ENCODE measurements at regions not wholly inside any gene's neighbourhood (a gene's known extent, or its start where the extent isn't known, plus 50 kb on each side); places are given as distances from the start of the nearest gene placed in this dataset.

- Histone ChIP-seq H3K9me3 (ENCODE audit: severe bottlenecking) (no peaks in the 10 kb centered on the region), H3K27ac (no peak overlapping the region), H3K27me3 (ENCODE audit: insufficient read depth, low read depth, severe bottlenecking) (no peaks in the 10 kb centered on the region), H3K36me3 (no peaks in the 10 kb centered on the region), H3K4me3 (ENCODE audit: low read depth, low read length) (no peak overlapping the region)
- no peak for DNase-seq
- TF ChIP-seq CTCF (IDR thresholded peaks at IDR 0.05; ENCODE audit: low read depth, low read length) = no peak
Observed at GRCh38 chr1:5601516-5601915, 390.7 kb downstream of the NPHP4 start.

- TF ChIP-seq CTCF (IDR thresholded peaks at IDR 0.05; ENCODE audit: low read depth, low read length) = no peak
- no peaks in the 10 kb centered on the region for H3K9me3 ChIP-seq (ENCODE audit: severe bottlenecking)
Observed at GRCh38 chr1:5599541-5599940, 392.7 kb downstream of the NPHP4 start.

GRCh38 chr1:5598824-5599395 is 393.3 kb downstream of the NPHP4 start:
- TF ChIP-seq CTCF (IDR thresholded peaks at IDR 0.05; ENCODE audit: low read depth, low read length) = no peak
- DNase-seq = no peak
- no peaks in the 10 kb centered on the region for H3K9me3 ChIP-seq (ENCODE audit: severe bottlenecking)
- H3K27ac ChIP-seq = no peak overlapping the region
- no peaks in the 10 kb centered on the region for H3K36me3 ChIP-seq
- H3K27me3 ChIP-seq (ENCODE audit: insufficient read depth, low read depth, severe bottlenecking) = no peaks in the 10 kb centered on the region
- H3K4me3 ChIP-seq (ENCODE audit: low read depth, low read length) = no peak overlapping the region

More at GRCh38 chr1:5599541-5599940, 392.7 kb downstream of the NPHP4 start:
- H3K27me3 ChIP-seq (ENCODE audit: insufficient read depth, low read depth, severe bottlenecking) = no peaks in the 10 kb centered on the region
- H3K4me3 ChIP-seq (ENCODE audit: low read depth, low read length) = no peak overlapping the region
- no peak overlapping the region for H3K27ac ChIP-seq
- no peaks in the 10 kb centered on the region for H3K36me3 ChIP-seq
- no peak for DNase-seq

- Histone ChIP-seq H3K4me3 (ENCODE audit: low read depth, low read length) (no peak overlapping the region), H3K36me3 (no peaks in the 10 kb centered on the region), H3K27me3 (ENCODE audit: insufficient read depth, low read depth, severe bottlenecking) (no peaks in the 10 kb centered on the region), H3K27ac (no peak overlapping the region), H3K9me3 (ENCODE audit: severe bottlenecking) (no peaks in the 10 kb centered on the region)
- TF ChIP-seq CTCF (IDR thresholded peaks at IDR 0.05; ENCODE audit: low read depth, low read length) = peak; percentile 27
- DNase-seq = no peak
Observed at GRCh38 chr1:5597991-5598823, 394.0 kb downstream of the NPHP4 start.

GRCh38 chr1:5597171-5597850 is 394.9 kb downstream of the NPHP4 start:
- H3K9me3 ChIP-seq (ENCODE audit: severe bottlenecking) = no peaks in the 10 kb centered on the region
- DNase-seq = no peak
- H3K27ac ChIP-seq = no peak overlapping the region
- H3K4me3 ChIP-seq (ENCODE audit: low read depth, low read length) = no peak overlapping the region
- H3K27me3 ChIP-seq (ENCODE audit: insufficient read depth, low read depth, severe bottlenecking) = no peaks in the 10 kb centered on the region
- no peak for TF ChIP-seq CTCF (IDR thresholded peaks at IDR 0.05; ENCODE audit: low read depth, low read length)
- no peaks in the 10 kb centered on the region for H3K36me3 ChIP-seq
